ENCODE measurements at regions not wholly inside any gene's neighbourhood (a gene's known extent, or its start where the extent isn't known, plus 50 kb on each side); places are given as distances from the start of the nearest gene placed in this dataset.

- TF ChIP-seq ZNF274 (IDR thresholded peaks at IDR 0.05; ENCODE audit: low read depth, low read length): no peak
- TF ChIP-seq YY1 (IDR thresholded peaks at IDR 0.05; ENCODE audit: insufficient read depth, insufficient read length): no peak
Observed at GRCh38 chr1:192943108-192943507, 116.1 kb downstream of the UCHL5 start.
